NCI-H1105 treated with DMSO at 0.1 percent for 48 hours (cell line): ENCODE measurements at regions not wholly inside any gene's neighbourhood (a gene's known extent, or its start where the extent isn't known, plus 50 kb on each side); places are given as distances from the start of the nearest gene placed in this dataset.

Experiments
- DNase-seq: peaks from one replicate; lab custom pipeline; 2025; lab: John Stamatoyannopoulos, UW

DNA sequence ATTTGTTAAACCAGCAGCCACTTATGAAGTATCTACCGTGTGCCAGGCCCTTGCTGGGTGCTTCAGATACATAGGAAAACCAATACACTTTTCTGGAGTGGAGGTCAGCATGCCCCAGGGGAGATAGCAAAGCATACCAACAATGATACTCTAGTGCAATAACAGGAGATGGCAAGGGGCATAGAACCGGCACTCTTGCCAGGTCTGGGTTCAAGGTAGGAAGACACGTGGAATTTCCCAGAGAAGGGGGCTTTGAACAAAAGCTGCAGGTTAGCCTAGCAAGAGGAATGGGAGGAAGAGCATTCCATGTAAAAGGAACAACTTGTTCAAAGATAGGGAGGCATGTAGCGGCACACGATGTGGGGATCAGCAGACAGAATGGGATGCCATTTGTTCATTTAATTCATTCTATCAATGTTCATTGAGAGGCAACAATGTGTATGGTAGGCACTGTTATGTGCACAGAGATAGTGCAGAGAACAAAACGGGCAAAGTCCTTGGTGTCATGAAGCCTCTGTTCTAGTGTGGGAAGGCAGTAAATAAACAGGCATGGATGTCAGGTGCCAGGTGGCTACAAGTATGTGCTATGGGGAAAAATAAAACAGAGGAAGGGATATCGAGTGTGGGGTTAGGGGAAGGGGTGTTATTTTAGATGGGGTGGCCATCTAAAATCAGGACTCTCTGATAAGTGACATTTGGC is 162.6 kb upstream of the E2F8 start:
- DNase-seq, result no peak

DNA sequence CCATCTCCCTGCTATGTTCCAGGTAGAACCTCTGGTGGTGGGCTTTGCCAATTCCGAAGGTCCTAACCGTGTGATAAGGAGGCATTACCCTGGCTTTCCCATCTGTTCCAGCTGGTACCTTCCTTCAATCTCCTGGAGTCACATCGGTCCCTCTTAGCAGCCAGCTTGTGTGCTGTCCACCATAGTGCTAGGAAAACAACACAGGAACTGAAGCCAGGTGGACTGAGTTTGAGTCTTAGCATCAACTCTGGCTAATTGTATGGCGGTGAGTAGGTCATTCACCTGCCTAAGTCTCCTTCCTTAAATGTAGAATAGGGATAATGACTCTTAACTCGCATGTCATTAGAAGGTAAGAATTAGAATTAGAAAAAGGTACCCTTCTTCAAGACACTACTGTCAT is 159.6 kb upstream of the E2F8 start:
- no peak for DNase-seq

DNA sequence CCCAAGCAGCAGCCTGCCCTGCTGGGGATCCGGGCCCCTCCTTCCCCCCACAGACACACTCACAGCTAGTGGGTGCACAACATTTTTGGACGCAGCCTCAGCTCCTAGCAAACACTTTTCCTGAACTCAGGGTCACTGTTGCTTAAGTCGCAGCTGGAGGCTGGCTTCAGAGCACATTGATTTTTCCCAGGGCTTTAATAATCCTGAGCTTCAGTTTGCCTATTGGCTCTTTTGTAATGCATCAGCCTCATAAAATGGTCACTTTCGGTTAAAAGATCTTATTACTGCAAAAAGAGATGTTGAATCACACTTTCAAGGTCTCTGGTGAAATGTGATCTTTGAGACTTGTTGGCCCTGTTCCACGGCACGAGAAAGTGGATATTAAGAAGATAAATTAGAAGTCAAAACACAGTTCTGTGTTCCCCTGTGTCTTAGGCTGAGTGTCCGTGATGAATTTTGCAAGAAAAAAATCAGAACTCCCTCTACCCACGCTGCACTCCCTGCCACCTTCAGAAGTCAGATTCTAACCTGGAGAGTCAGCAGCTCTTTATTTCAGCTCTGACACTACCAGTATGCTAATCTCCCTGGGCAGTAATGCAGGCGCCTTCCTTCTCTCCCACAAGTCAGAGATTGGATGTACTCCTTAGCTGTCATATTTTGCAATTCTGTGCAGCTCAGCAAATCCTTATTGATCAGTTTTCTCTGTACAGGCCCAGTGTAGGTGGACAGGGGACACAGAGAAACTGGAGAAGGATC is 158.2 kb upstream of the E2F8 start:
- DNase-seq, result no peak

DNA sequence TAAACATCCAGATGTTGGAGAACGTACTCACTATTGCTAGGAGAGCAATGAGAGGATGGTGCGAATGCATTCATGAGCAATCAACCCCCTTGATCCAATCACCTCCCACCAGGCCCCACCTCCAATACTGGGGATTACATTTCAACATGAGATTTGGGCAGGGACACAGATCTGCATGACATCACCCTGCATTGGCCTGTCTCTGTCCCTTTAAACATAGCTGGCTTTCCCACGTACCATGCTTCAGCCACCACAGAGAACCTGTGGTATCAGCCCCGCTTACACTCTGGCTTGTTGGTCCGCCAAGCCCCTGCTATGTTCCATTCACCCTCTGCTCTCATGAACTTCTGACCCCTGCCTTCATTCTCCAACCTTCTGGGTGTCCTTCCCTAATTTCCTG is 157.5 kb upstream of the E2F8 start:
- DNase-seq, result no peak

DNA sequence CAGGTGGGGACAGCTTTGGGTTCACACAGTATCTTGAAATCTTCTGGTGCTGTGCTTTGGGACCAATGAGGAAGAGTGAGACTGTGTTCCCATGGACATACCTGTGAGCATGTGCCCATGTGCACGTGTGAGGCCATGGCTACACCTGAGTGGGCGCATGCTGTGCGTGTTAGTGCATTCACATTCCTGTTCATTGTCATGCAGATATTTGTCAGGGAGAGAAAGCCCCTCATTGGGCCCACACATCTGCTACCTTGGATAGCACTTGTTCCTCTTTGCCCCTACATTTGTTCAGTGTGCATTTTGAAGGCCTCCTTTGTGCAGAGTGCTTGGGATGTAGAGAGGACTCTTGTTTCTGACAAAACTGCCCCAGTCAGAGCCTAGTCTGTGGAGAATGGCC is 154.3 kb upstream of the E2F8 start:
- DNase-seq, result no peak

DNA sequence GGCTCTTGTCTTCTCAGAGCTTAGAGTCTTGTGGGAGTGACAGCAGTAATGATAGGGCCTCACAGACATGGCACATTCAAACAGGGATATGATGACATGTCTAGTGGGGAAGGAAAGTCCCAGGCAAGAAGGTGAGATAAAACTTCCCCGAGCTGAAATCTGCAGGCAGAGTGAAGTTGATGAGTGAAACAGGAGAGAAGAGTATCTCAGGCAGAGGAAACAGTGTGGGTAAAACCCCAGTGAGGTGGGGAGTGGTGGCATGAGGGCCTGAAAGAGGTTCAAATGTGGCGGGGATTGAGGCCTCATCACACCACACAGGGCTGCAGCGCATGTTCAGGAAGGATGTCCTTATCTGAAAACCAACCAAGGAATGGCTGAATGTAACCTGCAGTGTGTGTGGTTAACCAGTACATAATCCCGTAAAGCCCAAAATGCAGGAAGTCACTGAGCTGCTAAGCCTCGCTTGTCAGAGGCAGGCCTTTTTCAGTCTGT is 153.8 kb upstream of the E2F8 start:
- DNase-seq, result no peak

DNA sequence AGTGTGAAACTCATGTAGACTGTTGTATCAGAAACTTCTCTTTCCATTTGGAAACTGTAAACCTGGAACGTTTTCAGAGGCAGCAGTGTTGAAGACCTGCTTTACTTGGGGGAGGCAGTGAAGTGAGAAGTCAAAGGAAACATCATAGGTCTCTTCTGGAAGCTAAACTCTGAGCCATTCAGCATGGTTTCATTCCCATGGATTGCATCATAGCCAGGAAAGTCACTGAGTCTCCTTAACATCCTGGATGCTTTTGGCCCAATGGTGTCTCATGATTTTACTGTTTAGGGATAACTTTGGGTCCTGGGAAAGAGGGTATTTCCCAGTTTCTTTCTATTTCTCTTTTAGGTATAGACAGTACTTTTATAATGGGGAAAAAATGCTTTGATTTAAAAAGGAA is 153.2 kb upstream of the E2F8 start:
- no peak for DNase-seq

DNA sequence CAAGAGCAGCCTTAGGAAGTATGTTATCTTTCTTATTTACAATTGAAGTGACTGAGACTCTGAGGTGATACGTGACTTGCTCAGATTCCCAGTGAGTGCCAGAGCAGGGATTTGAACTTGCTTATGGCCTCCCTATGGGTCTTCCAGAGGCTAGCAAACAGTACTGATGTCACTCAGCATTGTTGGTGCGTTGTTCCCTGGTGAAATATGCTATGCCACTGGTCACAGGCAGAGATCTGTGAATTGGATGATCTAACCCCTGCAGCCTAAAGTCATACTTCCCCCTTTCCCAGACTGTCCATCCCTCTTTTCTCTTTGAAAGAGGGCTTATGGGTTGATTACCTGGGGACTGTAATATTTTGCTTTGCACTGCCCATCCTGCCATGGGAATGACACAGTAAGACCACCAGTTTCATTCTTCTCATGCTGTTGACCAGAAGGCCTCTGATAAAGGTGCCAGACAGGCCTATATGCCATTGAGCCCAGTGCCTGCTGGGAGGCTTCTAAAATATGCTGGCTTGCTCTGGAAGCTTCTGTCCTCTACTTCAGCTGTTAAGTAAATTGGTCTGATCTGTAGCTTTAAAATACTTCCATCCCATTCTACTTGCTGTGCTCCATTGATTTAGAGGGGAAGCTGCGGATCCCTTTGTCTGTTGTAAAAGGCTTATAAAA is 152.2 kb upstream of the E2F8 start:
- no peak for DNase-seq

DNA sequence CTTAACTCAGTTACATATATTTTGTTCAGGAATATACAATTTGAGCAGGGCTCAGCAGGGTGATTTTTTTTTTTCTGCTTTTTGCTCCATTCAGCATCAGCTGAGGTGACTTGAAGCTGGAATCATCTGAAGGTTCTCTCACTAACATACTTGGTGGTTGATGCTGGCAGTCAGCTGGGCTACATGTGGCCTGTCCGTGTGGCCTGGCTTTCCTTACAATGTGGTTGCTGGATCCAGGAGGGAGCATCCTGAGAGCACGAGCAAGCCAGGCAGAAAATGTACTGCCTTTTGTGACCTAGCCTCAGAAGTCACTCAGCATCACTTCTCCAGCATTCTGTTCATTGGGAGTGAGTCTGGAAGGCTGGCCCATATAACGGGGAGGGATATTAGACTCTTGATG is 151.6 kb upstream of the E2F8 start:
- DNase-seq, result no peak

DNA sequence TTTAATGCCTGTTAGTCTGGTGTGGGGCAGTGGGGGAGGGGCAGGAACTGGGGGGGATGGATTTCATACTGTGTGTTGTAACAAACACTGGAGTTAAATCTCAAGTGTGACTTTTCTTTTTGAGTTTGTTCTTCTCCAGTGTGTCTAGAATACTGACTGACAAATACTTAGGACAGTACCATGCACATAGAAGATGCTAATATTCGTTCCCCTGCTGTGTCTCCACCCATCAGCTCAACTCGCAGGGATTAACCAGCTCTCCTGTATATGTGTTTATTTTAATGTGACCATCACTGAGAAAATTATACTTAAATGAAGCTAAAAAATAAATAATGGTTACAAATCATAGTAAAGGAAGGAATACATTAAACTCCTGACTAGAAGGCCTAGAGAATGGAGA is 150.9 kb upstream of the E2F8 start:
- DNase-seq, result no peak

DNA sequence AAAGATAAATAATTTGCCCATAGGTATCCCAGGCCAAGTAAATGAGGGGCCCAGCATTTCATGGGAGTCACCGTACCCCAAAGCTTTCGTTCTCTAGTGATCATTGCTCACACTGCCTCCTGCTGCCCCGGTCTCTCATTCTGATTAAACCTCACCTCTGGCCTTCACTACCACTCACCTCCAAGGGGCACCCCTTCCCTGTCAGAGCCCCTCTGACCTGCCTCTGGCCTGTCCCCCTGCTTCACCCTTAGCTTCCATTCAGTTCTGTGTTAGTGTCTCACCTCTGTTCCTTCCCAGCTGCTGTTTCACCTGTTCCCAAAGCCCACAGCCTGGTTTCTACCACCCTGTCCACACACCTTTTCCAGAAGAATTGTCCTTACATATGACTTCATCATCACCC is 150.3 kb upstream of the E2F8 start:
- no peak for DNase-seq

DNA sequence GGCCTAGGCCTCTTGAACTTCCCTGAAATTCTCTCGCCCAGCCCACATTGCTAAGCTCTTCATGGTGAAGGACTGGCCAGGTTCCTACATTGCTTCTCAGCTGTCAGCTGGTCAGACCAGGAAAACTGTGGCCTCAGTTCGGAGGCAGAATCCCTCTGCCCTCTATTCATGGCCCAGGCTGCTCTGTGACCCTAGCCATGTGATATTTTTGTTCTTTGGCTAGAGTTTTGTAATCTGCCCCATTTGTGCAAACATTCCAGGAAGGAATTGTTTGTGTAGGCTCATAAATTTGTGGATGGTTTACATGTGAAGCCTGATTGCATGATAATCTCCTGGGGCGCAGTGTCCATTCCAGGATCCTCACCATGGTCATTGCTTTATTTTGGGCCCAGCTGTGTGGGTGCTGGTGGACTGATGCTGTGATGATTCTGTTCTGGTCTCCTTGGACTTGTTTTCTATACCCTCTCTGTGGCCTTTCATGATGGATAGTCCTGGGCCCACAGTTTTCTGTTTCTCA is 149.1 kb upstream of the E2F8 start:
- DNase-seq, result no peak

DNA sequence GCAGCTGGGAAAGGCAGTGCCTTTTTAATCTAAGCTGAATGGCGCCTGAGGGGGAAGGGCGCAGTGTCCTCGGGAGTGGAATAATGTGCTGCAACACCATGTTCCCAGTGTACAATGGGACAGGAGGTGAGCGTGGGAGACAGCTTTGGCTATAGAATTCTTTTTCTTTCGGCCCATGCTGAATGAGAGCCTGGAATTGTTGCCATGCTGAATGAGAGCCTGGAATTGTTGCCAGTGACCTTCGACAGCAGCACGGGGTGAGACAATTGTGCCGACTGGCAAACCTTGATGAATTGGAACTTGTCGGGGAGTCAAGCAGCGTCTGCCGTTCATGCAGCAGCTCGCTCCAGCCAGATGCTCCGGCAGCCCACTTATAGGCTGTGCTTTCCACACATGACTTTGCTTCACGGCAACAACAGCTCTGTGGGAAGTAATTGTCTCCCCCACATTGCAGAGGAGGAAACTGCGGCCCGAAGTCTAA is 141.4 kb upstream of the E2F8 start:
- DNase-seq, result no peak

DNA sequence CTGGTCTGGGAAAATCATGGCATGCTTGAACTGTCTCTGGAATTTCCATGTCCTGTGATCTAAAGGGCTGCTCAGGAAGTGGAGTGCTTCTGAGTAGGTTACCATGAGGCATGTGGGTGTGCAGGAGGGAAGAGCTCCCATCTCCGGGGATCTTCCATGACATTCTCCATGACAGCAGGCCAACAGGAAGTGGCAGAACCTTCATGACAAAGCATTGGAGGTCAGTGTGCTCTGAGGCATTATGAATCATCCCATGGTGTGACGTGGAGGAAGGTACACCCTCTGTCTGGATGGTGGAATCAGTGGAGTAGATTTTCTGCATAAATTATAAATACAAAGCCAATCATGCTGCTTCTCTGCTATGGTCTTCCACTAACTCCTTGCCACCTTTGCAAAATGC is 139.6 kb upstream of the E2F8 start:
- DNase-seq, result no peak

DNA sequence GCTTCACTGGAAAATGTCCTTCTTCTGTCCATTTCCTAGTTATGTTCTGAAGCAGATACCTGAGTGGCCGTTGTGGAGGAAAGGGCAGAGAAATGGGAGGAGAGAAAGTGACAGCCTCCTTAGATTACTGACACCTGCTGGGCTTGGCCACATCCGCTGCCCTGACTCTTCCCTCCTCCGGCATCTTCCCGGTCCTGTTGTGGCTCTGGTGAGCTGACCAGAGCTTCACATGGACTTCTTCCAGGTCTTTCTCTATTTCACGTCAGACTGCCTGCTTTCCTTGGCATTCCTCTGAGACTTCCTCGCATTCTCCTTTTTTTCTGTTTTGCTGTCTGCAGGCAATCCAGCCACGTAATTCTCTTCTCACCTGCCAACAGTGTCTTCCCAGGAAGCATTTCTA is 138.7 kb upstream of the E2F8 start:
- DNase-seq, result no peak

DNA sequence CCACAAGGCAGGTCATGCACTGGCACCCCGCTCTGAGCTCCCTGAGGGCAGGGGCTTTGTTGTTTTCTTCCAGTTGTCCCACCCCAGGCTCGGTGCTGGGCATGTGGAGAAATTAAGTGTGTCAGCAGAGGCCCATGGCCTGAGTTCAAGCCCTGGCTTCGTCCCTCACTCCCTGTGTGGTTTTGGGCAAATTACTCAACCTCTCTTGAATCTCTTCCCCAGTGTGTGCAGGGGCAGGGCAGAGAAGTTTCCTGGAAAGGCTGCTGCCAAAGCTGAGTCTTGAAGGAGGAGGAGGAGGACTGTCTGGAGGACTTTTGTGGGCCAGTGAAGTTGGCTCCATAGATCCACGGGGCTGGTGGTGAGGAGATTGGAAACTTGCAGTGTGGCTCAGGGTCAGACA is 138.1 kb upstream of the E2F8 start:
- no peak for DNase-seq

DNA sequence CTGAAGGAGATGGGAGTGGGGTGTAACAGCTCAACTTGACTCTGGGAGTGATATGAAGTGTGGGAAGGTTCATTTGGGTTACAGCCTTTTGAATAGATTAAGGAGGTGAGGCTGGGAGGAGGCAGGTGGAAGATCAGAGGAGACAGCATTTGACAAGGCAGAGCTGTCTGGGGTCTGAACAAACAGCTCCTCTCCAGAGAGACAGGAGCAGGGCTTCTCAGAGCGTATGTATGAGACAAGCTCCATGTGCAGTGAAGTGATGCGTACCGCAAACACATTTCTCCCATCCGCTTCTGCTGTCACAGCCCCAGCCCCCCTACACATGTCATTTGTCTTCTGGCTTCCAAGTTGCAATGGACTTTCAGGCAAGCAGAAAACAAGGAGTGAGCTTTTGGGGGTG is 137.1 kb upstream of the E2F8 start:
- DNase-seq, result no peak

DNA sequence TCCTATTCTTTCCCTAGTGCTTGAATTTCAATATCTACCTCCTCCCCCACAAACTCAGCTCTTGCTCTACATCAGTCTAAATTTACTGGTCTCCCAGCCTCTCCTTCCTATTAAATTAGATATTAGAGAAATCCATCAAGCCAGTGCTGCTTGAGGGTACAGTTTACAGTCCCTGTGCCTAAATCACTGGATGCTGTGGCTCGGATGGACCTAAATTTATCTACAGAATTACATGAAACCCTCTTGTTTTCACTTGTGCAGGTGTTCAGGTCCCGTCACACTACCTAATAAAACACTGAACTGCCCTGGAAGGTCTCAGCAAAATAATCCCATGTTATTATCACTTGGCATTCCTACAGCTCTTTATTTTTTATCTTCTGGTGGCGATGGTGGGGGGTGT is 134.7 kb upstream of the E2F8 start:
- no peak for DNase-seq

DNA sequence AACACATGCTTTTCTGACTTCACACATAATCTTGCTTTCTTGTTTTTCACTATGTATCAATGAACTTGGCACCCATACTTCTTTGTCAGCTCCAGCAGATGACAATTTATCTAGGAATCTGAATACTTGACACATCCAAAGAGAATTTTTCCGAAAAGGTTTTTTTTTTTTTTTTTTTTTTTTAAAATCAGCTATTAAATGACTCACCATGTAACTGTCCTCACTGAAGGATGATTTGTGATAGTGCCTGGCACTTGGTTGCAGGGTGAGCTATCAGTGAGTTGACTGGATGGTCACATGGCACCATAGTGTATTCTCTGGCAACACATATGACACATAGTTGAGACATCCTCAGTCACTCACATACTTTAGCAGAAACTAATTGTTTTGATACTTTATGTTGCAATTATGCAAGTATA is 133.4 kb upstream of the E2F8 start:
- DNase-seq, result no peak

DNA sequence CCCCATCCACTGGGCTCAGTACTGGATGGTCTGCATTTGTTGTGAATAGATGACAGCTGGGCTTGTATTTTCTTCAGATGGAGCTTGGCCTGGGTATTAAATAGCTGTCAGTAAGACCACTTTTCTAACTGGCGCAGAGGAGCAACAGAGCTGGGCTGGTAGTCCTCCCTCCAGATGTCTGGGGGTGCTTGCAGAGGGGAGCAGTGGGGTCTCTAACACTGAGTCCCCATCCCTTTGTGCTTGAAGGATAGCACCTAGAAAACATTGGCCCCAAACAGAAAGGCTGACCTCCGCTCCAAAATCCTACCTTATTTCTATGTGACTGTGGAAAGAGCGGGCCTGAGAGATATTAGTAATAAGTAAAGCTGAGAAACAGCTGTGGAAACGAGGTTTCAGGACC is 131.6 kb upstream of the E2F8 start:
- DNase-seq, result no peak

DNA sequence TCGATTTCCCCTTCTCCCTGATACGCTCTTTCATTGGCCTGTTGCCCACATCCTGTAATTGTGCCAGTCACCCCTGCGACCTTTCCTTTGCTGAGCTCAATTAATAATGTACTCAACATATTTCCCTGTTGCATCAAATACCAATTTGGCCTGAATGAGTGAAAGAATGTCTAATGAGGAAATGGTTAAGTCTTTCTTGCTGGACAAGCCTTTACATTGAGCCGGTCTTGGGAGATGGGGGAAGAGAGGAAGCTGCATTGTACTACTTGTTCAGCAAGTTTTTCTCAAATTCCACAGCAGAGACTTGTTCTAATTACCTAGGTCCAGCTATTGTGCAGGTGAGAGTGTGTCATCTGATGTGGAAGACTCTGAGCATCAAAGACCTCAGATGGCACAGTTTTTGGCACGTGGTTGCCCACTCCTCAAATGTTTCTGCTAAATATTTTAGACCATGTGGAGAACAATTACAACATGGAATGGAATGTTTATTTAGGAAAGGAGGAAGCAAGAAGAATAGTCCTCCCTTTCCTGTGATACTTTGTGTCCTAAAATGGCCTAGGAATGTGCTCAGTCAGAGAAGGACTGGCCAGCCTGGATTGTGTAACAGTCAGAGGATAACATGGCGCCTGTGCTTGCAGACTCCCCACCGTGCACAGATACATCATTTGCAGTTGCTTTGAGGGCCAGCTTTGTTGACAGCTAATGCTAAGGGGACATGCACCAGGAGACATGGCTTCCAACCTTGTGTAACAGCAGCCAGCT is 129.5 kb upstream of the E2F8 start:
- no peak for DNase-seq

DNA sequence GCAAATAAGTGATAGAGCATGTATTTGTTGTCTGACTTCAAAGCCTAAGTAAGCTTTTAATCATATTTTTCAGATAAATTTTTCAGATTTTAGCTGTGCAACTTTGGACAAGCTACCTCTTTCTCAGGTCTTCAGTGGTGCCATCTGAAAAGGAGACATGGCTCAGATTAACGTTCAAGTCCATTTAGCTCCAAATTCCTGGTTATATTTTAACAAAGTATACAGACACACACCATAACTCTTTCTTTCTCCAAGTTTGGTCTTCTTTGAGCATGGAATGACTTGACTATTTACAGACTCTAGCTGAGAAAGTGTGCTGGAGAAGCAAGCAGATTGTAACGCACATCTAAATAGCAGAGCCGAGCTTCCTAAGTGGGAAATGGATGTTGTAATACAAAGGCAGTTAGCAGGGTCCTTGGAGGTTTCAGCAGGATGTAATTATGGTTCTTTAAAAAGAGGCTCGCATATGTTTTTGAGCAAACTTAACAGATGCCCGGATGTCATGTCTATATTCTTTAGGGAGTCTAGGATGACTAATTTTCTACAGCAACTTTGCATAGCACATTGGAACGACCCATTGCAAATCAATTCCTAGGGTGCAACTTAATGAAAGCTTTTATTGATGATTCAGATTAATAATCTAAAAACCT is 128.1 kb upstream of the E2F8 start:
- no peak for DNase-seq
